ENCODE measurements at regions not wholly inside any gene's neighbourhood (a gene's known extent, or its start where the extent isn't known, plus 50 kb on each side); places are given as distances from the start of the nearest gene placed in this dataset.

DNA sequence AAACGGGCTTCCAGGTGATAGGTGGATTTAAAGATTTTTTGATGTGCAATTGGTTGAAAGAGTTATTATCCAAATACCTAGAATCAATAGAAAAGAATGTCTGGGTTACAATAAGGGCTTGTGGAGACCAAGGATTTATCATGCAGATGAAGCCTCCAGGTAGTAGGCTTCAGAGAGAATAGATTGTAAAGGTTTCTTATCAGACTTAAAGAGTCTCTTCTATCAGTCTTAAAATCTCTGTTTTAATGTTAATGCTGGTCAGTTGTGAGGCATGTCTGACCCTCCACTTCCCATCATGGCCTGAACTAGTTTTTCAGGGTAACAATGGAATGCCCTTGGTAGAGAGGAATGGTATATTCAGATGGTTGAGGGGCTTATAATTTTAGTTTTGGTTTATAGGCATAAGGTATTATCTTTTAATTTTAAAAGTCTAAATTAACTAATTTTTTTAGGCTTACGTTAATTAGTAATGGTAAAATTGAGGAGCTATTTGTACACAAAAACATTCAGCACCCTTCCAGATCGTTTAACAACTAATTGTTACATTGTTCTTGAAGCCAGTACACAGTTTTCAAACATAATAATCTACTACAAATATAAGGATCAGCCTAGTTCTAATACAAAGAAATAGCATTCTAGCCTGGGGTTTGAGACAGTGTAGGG is 704.2 kb upstream of the MBL2 start:
- CTCF ChIA-PET, result no interaction called here
- POLR2A ChIA-PET (ENCODE audit: low non-redundant PET), result no interaction called here
- TF ChIP-seq, protein P1, sequence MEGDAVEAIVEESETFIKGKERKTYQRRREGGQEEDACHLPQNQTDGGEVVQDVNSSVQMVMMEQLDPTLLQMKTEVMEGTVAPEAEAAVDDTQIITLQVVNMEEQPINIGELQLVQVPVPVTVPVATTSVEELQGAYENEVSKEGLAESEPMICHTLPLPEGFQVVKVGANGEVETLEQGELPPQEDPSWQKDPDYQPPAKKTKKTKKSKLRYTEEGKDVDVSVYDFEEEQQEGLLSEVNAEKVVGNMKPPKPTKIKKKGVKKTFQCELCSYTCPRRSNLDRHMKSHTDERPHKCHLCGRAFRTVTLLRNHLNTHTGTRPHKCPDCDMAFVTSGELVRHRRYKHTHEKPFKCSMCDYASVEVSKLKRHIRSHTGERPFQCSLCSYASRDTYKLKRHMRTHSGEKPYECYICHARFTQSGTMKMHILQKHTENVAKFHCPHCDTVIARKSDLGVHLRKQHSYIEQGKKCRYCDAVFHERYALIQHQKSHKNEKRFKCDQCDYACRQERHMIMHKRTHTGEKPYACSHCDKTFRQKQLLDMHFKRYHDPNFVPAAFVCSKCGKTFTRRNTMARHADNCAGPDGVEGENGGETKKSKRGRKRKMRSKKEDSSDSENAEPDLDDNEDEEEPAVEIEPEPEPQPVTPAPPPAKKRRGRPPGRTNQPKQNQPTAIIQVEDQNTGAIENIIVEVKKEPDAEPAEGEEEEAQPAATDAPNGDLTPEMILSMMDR (conservative IDR thresholded peaks at IDR 0.05; ENCODE audit: low read depth), result no peak
- H3K27ac ChIP-seq, result no peak overlapping the region
- DNase-seq (ENCODE audit: low spot score), result no peak

DNA sequence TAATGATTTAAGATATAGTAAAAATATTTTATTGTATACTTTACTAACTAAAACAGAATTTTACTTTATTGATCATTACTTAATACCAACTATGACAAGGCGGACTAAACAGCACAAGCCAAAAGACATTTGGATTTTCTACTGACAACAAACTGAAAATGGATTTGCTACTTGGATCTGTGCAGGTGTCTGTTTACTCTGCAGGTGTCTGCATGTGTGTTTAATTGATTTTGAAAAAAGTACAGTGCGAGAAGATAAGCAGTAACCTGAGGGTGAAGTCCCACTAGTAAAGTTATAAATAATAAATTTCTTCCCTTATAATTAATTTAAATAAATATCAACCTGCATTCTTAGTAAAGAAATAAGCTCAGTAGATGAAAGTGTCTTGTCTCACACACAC is 696.8 kb upstream of the MBL2 start:
- no peak for DNase-seq (ENCODE audit: low spot score)
- ChIA-PET CTCF (no interaction called here), POLR2A (ENCODE audit: low non-redundant PET) (no interaction called here)
- H3K27ac ChIP-seq, result no peak overlapping the region
- TF ChIP-seq, protein P1 (conservative IDR thresholded peaks at IDR 0.05; ENCODE audit: low read depth), result no peak

DNA sequence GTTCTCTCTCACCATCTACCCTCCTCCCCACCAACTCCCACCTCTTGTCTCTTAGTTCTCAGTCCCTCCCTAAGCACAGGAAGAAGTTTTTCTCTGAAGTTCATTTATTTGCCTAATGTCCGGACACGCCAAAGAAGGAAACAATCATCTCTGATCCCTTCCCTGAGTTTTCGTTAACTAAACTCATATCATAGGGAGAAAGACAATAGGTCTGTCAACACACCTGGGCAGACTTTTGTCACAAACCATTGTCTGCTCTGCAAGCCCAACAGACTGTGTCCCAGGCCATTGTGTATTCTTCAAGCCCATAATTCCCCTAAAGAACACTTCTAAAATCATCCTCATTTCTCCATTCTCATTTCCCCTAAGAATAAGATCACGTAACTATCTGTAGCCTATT is 691.0 kb upstream of the MBL2 start:
- POLR2A ChIA-PET (ENCODE audit: low non-redundant PET), result no interaction called here
- TF ChIP-seq, protein P1 (conservative IDR thresholded peaks at IDR 0.05; ENCODE audit: low read depth), result no peak
- no peak overlapping the region for H3K27ac ChIP-seq
- CTCF ChIA-PET, result no interaction called here
- DNase-seq (ENCODE audit: low spot score), result no peak

DNA sequence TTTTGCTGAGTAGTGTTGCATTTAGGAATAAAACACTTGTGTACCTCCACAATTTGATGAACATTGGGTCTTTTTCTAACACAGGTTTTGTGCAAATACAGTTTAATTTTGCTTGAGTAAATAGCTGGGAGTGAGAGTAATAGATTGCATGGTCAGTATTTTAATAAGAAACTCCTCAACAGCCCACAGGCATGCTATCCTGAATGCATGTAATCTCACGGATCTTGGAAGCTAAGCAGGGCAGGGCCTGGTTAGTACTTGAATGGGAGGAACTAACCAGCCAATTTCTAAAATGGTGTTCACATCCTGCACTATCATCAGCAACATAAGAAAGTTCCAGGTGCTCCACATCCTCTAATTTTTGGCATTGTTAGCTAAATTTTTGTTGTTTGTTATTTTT is 685.4 kb upstream of the MBL2 start:
- ChIA-PET POLR2A (ENCODE audit: low non-redundant PET) (no interaction called here), CTCF (no interaction called here)
- TF ChIP-seq, protein P1 (conservative IDR thresholded peaks at IDR 0.05; ENCODE audit: low read depth), result no peak
- H3K27ac ChIP-seq, result no peak overlapping the region
- DNase-seq (ENCODE audit: low spot score), result no peak

DNA sequence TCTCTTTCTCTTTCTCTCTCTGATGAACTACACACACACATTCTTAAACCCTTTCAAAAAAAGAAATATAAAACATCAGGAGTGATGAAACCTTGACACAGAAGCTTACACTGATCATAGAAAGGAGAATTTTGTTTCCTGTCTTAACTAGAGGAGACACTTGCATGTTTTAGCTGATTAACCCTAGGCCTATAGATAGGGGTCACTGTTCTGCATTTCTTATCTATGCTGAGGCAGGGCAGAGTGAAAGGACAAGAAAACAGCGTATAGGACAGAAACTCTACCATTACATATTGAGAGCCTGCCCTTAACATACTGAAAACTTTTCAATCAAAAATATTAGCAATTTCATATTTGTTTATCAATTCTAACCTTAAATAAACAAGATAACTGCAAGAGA is 680.6 kb upstream of the MBL2 start:
- DNase-seq (ENCODE audit: low spot score), result no peak
- ChIA-PET POLR2A (ENCODE audit: low non-redundant PET) (no interaction called here), CTCF (no interaction called here)
- no peak overlapping the region for H3K27ac ChIP-seq
- TF ChIP-seq, protein P1 (conservative IDR thresholded peaks at IDR 0.05; ENCODE audit: low read depth), result no peak

DNA sequence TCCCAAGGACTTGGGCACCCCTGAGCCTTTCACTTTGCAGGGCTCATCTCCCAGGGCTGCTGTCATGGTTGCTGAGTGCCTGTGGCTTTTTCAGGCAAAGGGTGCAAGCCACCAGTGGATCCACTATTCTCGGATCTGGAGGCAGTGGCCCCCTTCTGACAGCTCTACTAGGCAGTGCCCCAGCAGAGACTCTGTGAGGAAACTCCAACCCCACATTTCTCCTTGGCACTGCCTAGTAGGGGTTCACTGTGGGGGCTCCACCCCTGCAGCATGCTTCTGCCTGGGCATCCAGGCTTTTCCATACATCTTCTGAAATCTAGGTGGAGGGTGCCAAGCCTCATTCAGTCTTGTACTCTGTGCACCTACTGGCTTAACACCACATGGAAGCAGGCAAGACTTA is 675.0 kb upstream of the MBL2 start:
- H3K27ac ChIP-seq, result no peak overlapping the region
- ChIA-PET POLR2A (ENCODE audit: low non-redundant PET) (no interaction called here), CTCF (no interaction called here)
- no peak for DNase-seq (ENCODE audit: low spot score)
- TF ChIP-seq, protein P1 (conservative IDR thresholded peaks at IDR 0.05; ENCODE audit: low read depth), result no peak
